NCI-H446 treated with DMSO at 0.1 percent for 48 hours (cell line): ENCODE measurements at regions not wholly inside any gene's neighbourhood (a gene's known extent, or its start where the extent isn't known, plus 50 kb on each side); places are given as distances from the start of the nearest gene placed in this dataset.

Experiments used
- DNase-seq: peaks from one replicate; lab custom pipeline; 2025; lab: John Stamatoyannopoulos, UW

GRCh38 chr13:31049083-31049482 lies 112.6 kb downstream of the HSPH1 start:
- no peak for DNase-seq

GRCh38 chr13:31048521-31048920 lies 113.2 kb downstream of the HSPH1 start:
- no peak for DNase-seq

GRCh38 chr13:31046711-31047279 lies 114.3 kb downstream of the TEX26 start:
- peak; percentile 4 for DNase-seq

GRCh38 chr13:31045286-31046081 lies 113.0 kb downstream of the TEX26 start:
- DNase-seq: no peak

- DNase-seq: peak; percentile 3
These were observed 112.2 kb downstream of the TEX26 start for GRCh38 chr13:31044364-31045285.

- DNase-seq: no peak
These were observed 111.5 kb downstream of the TEX26 start for GRCh38 chr13:31043957-31044356.

GRCh38 chr13:31042481-31043165 lies 110.2 kb downstream of the TEX26 start:
- no peak for DNase-seq

GRCh38 chr13:31042049-31042448 lies 109.6 kb downstream of the TEX26 start:
- DNase-seq: no peak

GRCh38 chr13:31038834-31039552 lies 106.5 kb downstream of the TEX26 start:
- DNase-seq: no peak

GRCh38 chr13:31037874-31038500 lies 105.5 kb downstream of the TEX26 start:
- DNase-seq: no peak

- DNase-seq: no peak
These were observed 104.6 kb downstream of the TEX26 start for GRCh38 chr13:31036731-31037695.

GRCh38 chr13:31035185-31035965 lies 102.9 kb downstream of the TEX26 start:
- no peak for DNase-seq

- DNase-seq: no peak
These were observed 100.2 kb downstream of the TEX26 start for GRCh38 chr13:31032528-31033113.

- DNase-seq: no peak
These were observed 99.0 kb downstream of the TEX26 start for GRCh38 chr13:31031482-31031881.

- DNase-seq: peak; percentile 22
These were observed 96.6 kb downstream of the TEX26 start for GRCh38 chr13:31029102-31029501.

- DNase-seq: no peak
These were observed 94.7 kb downstream of the TEX26 start for GRCh38 chr13:31027136-31027535.
